GM12875 (cell line): ENCODE measurements at regions not wholly inside any gene's neighbourhood (a gene's known extent, or its start where the extent isn't known, plus 50 kb on each side); places are given as distances from the start of the nearest gene placed in this dataset.

Source experiments
- H3K4me3 ChIP-seq: one replicate; pipeline ENCODE4 v1.5.1; 2011; ENCODE audit warnings: low read depth, low read length, control low read depth
- CTCF ChIP-seq: IDR thresholded peaks from 2 replicates; pipeline ENCODE4 v1.5.1; 2011; ENCODE audit warnings: low read depth, mild to moderate bottlenecking, control low read depth, inconsistent platforms, low read length, moderate library complexity, borderline replicate concordance; ENCODE audit not compliant: insufficient read depth

- TF ChIP-seq CTCF: no peak
- no peak overlapping the region for H3K4me3 ChIP-seq
Measured at GRCh38 chr2:100761365-100761764, 58.6 kb upstream of the NPAS2 start.

- TF ChIP-seq CTCF: no peak
- H3K4me3 ChIP-seq: no peak overlapping the region
Measured at GRCh38 chr2:100764430-100764829, 55.5 kb upstream of the NPAS2 start.

DNA sequence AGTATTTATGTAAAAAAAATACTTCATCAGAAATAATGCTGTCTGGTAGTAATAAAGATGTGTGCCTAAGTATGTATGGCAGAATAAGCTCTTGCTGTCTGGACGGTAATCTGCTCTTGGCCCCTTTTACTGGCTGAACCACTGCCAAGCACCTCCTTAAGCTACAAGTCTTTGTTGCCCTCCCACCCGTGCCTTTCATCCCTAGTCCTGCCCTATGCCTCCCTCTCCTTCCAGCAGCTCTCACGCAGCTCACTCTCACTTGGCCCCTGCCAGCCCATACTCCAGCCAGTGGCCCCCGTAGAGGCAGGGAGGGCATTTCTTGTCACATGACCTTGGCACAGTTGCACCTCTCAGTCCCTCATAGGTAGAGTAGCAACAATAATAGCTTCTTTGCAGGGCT, 54.5 kb upstream of the NPAS2 start:
- no peak for TF ChIP-seq CTCF
- no peak overlapping the region for H3K4me3 ChIP-seq

DNA sequence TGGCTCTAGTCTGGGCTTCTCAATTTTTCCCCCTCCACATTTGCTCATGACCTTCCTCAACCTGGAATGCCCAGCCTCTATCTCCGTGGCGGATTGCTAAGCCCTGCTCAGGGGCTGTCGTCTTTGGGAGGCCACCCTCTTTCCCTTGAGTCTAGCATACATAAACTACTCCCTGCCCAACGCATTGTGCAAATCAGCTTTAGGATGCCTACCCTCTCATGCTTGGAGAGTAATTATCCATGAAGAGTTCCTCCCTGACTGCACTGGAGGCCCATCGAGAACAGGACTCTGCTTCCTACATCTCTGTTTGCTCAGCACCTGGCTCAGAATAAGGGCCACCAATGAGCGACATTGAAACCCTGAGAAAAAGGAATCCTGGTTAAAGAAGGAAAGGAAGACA, 53.7 kb upstream of the NPAS2 start:
- TF ChIP-seq CTCF: no peak
- no peak overlapping the region for H3K4me3 ChIP-seq

GRCh38 chr2:100766806-100767205, 53.1 kb upstream of the NPAS2 start:
- no peak overlapping the region for H3K4me3 ChIP-seq
- no peak for TF ChIP-seq CTCF

GRCh38 chr2:100767224-100767653, 52.7 kb upstream of the NPAS2 start:
- H3K4me3 ChIP-seq: no peak overlapping the region
- TF ChIP-seq CTCF: no peak

GRCh38 chr2:100767810-100768806, 51.8 kb upstream of the NPAS2 start:
- TF ChIP-seq CTCF: no peak

More at GRCh38 chr2:100767810-100768806, 51.8 kb upstream of the NPAS2 start:
- H3K4me3 ChIP-seq: no peak overlapping the region
